ENCODE measurements at regions not wholly inside any gene's neighbourhood (a gene's known extent, or its start where the extent isn't known, plus 50 kb on each side); places are given as distances from the start of the nearest gene placed in this dataset.

DNA sequence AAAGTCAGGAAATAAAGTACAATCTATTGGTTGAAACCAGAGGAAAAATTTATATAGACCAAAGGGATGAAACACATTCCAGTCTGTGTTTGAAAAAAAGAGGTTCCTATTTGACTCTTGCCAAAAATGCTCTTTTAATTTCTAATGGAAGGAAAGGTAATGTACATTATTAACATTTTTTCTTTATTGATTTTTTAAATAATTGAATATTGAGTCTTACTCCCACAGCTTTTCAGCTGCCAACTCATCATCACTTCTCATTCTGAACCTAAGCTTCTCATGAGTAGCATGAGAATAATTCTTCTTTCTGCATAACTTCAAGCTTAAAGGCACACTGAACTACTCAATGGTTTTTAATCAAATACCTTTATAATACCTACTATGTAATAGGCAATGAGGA is 49.8 kb upstream of the FHIP2A start:
- DNase-seq: no peak

All from T-helper 2 cell (primary cell).